Fibroblast of lung (primary cell): ENCODE measurements at regions not wholly inside any gene's neighbourhood (a gene's known extent, or its start where the extent isn't known, plus 50 kb on each side); places are given as distances from the start of the nearest gene placed in this dataset.

ENCODE experiments used
- EZH2 ChIP-seq: IDR thresholded peaks from 2 replicates; pipeline ENCODE4 v1.5.1; 2012; ENCODE audit warnings: low read length, control low read depth, mild to moderate bottlenecking; ENCODE audit errors: missing control alignments
- TF ChIP-seq, protein P1 (sequence below), 2 donors: IDR thresholded peaks in 1 of 2; conservative IDR thresholded peaks in 1 of 2; 1 replicate in 1 of 2; 2 replicates in 1 of 2; pipeline ENCODE4 v1.5.1; 2011 to 2012; ENCODE audit warnings: low read length in 2 of 2, control low read depth in 1 of 2, inconsistent platforms in 1 of 2, low read depth in 1 of 2, mild to moderate bottlenecking in 1 of 2

DNA sequence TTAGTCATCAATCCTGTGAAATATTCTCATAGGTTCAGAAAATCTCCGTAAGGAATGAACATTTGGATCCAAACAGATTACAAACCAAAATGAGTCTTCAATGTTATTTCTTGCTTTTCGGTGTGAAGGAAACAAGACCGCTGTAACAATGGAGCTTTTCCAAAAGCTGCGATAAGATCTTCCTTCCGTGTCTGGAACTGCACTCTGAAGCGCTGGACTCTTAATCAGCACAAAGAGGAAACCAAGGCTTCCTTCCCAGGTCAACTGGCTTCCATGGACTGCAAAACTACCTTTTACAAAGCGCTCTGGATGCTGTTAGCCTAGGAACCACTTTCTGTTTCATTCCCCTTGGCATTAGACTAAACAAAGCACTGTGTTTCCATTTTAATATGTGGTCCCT lies 137.9 kb upstream of the BASP1 start:
- TF ChIP-seq, protein P1, sequence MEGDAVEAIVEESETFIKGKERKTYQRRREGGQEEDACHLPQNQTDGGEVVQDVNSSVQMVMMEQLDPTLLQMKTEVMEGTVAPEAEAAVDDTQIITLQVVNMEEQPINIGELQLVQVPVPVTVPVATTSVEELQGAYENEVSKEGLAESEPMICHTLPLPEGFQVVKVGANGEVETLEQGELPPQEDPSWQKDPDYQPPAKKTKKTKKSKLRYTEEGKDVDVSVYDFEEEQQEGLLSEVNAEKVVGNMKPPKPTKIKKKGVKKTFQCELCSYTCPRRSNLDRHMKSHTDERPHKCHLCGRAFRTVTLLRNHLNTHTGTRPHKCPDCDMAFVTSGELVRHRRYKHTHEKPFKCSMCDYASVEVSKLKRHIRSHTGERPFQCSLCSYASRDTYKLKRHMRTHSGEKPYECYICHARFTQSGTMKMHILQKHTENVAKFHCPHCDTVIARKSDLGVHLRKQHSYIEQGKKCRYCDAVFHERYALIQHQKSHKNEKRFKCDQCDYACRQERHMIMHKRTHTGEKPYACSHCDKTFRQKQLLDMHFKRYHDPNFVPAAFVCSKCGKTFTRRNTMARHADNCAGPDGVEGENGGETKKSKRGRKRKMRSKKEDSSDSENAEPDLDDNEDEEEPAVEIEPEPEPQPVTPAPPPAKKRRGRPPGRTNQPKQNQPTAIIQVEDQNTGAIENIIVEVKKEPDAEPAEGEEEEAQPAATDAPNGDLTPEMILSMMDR (conservative IDR thresholded peaks at IDR 0.05 in 1 of 2, IDR thresholded peaks at IDR 0.05 in 1 of 2; ENCODE audit: low read depth in 1 of 2, low read length in 2 of 2), result no peak
- no peak for TF ChIP-seq EZH2
